ENCODE measurements at regions not wholly inside any gene's neighbourhood (a gene's known extent, or its start where the extent isn't known, plus 50 kb on each side); places are given as distances from the start of the nearest gene placed in this dataset.

DNA sequence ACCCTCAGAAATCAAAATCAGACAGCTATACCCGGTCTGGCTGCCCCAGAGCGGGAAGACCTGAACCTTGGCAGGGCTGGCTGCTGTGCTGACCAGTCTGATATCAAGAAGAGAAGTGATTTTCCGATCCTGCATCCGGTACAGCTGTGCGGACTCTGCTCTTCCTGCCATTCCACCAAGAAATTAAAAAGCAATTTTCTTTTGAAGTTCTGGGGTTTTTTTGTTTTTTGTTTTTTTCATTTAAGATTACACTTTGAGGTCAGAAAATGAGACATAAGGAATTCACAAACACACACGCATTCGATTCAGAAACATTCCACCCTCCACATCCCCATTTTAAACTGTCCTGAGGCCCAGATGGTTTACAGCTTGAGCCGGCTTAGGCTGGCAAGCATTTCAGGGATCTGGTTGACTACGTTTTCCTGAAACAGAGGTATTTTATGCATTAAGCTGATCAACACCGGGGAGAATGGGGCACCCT lies 156.5 kb downstream of the COL6A3 start:
- Histone ChIP-seq H3K4me3 (no peak overlapping the region), H3K27ac (peak overlapping the region; percentile 80), H3K36me3 (no peaks in the 10 kb centered on the region), H3K4me1 (peaks cover 35% of the 10 kb centered on the region), H3K27me3 (no peaks in the 10 kb centered on the region), H3K9me3 (no peaks in the 10 kb centered on the region)
- TF ChIP-seq EP300 (IDR thresholded peaks at IDR 0.05), result no peak
- no peak for DNase-seq (ENCODE audit: low spot score in 2 of 2)
- 49% methylated on average over 10 of the region's 10 CpGs for WGBS

DNA sequence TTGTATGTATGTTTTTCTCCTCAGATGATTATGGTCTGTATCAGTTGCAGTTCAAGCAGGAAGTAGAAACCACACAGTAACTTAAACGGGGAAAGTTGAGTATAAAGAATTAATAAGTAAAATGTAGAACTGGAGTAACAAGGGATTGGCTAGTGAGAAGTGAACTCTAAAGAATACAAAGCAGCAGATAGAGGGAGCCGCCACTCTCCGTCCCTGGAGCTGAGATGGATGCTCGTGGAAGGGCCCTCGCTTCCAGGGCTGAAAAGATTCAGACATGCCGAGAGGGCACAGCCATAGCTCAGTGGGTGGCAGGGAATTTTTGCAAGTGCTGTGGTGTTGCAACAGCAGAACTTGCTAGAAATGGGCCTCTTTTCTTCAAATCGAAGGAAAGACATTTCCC lies 155.8 kb downstream of the COL6A3 start:
- peaks cover 35% of the 10 kb centered on the region for H3K4me1 ChIP-seq
- no peak overlapping the region for H3K4me3 ChIP-seq
- H3K9me3 ChIP-seq, result no peaks in the 10 kb centered on the region
- peak in 1 of 2 donors; percentile 62 for DNase-seq (ENCODE audit: low spot score in 2 of 2)
- TF ChIP-seq POLR2AphosphoS5 (IDR thresholded peaks at IDR 0.05) (no peak), POLR2A (IDR thresholded peaks at IDR 0.05) (no peak), EP300 (IDR thresholded peaks at IDR 0.05) (no peak)
- TF ChIP-seq, protein P1, sequence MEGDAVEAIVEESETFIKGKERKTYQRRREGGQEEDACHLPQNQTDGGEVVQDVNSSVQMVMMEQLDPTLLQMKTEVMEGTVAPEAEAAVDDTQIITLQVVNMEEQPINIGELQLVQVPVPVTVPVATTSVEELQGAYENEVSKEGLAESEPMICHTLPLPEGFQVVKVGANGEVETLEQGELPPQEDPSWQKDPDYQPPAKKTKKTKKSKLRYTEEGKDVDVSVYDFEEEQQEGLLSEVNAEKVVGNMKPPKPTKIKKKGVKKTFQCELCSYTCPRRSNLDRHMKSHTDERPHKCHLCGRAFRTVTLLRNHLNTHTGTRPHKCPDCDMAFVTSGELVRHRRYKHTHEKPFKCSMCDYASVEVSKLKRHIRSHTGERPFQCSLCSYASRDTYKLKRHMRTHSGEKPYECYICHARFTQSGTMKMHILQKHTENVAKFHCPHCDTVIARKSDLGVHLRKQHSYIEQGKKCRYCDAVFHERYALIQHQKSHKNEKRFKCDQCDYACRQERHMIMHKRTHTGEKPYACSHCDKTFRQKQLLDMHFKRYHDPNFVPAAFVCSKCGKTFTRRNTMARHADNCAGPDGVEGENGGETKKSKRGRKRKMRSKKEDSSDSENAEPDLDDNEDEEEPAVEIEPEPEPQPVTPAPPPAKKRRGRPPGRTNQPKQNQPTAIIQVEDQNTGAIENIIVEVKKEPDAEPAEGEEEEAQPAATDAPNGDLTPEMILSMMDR (IDR thresholded peaks at IDR 0.05), result no peak
- no peaks in the 10 kb centered on the region for H3K27me3 ChIP-seq
- H3K36me3 ChIP-seq, result no peaks in the 10 kb centered on the region
- H3K27ac ChIP-seq, result peak overlapping the region; percentile 80
- WGBS, result 71% methylated on average over 7 of the region's 7 CpGs

DNA sequence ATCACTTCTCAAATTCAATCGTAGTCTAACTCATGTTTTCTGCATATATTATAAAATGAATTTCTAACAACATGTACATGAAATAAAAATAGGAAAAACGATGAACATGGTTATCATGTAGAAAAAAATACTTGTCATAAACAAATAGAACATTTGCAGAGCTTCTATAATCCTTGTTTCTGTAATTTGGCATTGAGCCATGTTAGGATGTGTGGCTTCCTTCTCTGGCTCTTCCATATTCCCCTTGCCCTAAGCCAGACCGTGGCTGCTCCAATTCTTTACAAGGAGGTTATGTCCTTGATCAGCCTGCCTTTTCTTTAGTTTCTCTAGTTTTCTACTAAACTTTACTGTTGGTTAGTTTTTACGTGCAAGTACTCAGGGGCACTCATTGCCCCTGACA lies 155.3 kb downstream of the COL6A3 start:
- 81% methylated on average over 4 of the region's 4 CpGs for WGBS
- TF ChIP-seq POLR2AphosphoS5 (IDR thresholded peaks at IDR 0.05) (no peak), POLR2A (IDR thresholded peaks at IDR 0.05) (no peak), EP300 (IDR thresholded peaks at IDR 0.05) (no peak)
- TF ChIP-seq, protein P1 (IDR thresholded peaks at IDR 0.05), result no peak
- DNase-seq (ENCODE audit: low spot score in 2 of 2), result no peak
- peak overlapping the region; percentile 80 for H3K27ac ChIP-seq
- peaks cover 33% of the 10 kb centered on the region for H3K4me1 ChIP-seq
- no peak overlapping the region for H3K4me3 ChIP-seq
- H3K9me3 ChIP-seq, result no peaks in the 10 kb centered on the region
- no peaks in the 10 kb centered on the region for H3K36me3 ChIP-seq
- no peaks in the 10 kb centered on the region for H3K27me3 ChIP-seq

DNA sequence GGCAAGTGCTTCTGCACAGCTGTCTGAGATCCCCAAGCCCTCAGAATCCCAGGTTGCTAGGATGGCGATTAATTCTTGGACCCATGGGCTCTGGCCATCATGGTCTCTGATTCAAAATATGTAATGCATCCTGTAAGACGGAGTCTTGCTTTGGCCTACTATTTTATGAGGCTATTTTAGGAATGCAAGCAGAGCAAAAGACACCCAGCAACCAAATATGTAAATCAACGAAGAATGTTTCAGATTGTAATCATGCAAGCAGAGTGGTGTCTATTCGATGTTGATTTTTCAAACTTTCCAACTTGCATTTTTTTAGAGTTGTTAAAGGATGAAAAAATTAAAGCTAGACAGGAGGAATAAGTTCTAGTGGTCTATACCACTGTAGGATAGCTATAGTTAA lies 154.8 kb downstream of the COL6A3 start:
- H3K36me3 ChIP-seq, result no peaks in the 10 kb centered on the region
- no peak for TF ChIP-seq POLR2A (IDR thresholded peaks at IDR 0.05)
- no peak for TF ChIP-seq POLR2AphosphoS5 (IDR thresholded peaks at IDR 0.05)
- TF ChIP-seq, protein P1 (IDR thresholded peaks at IDR 0.05), result no peak
- no peak for TF ChIP-seq EP300 (IDR thresholded peaks at IDR 0.05)
- no peak overlapping the region for H3K4me3 ChIP-seq
- H3K9me3 ChIP-seq, result no peaks in the 10 kb centered on the region
- WGBS, result 70% methylated on average over 4 of the region's 4 CpGs
- DNase-seq (ENCODE audit: low spot score in 2 of 2), result no peak
- peaks cover 27% of the 10 kb centered on the region for H3K4me1 ChIP-seq
- no peak overlapping the region for H3K27ac ChIP-seq
- H3K27me3 ChIP-seq, result no peaks in the 10 kb centered on the region

DNA sequence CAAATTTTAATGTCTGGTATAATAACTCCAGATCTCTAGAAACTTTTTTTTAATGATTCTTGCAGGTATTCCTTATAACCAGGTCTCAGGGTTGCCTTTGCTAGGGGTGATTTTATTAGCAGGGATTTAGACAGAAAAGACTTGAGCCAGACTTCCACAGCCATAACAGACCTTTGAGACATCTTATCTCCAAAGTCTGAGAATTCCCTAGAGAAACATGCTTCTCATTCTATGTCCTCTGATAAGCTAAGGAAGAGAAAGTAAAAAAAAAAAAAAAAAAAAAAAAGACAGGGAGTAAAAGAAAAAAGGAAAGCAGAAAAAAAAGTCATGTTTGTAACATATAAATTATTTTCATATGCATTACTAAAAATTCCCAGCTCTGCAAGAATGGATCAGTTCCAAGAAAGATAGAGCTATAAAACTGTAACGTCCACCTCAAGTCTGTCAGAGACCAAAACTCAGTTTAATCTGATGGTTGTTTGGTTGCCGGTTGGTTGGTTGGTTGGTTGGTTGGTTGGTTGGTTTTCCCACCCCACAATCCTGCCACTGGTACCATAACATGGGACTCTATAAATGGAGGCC lies 153.8 kb downstream of the COL6A3 start:
- WGBS, result 51% methylated on average over 2 of the region's 2 CpGs
- TF ChIP-seq EP300 (IDR thresholded peaks at IDR 0.05), result no peak
- TF ChIP-seq, protein P1 (IDR thresholded peaks at IDR 0.05), result no peak
- no peak for TF ChIP-seq POLR2AphosphoS5 (IDR thresholded peaks at IDR 0.05)
- no peak for DNase-seq (ENCODE audit: low spot score in 2 of 2)

DNA sequence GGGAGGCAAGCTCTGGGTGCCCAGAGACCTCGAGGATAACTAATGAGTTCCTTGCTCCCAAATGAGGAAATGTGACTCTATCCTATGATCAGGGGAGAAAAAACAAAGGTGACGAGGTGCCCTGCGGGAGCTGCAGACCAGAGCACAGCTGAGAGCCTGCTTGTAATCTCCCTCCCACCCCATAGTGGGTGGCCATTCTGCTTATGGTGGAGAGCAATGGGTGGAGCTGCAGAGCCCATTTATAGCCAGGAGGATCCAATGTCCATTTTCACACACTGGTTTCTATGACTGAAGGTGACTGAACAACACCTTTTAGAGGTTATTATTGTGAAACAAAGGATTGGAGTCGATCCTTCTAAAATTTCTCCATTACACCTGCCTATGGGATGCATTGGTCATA lies 153.3 kb downstream of the COL6A3 start:
- 94% methylated on average over 4 of the region's 4 CpGs for WGBS
- H3K36me3 ChIP-seq, result no peaks in the 10 kb centered on the region
- H3K27me3 ChIP-seq, result no peaks in the 10 kb centered on the region
- H3K4me1 ChIP-seq, result peaks cover 26% of the 10 kb centered on the region
- H3K4me3 ChIP-seq, result no peak overlapping the region
- DNase-seq (ENCODE audit: low spot score in 2 of 2), result no peak
- no peaks in the 10 kb centered on the region for H3K9me3 ChIP-seq
- no peak overlapping the region for H3K27ac ChIP-seq
- no peak for TF ChIP-seq POLR2AphosphoS5 (IDR thresholded peaks at IDR 0.05)
- no peak for TF ChIP-seq EP300 (IDR thresholded peaks at IDR 0.05)
- TF ChIP-seq, protein P1 (IDR thresholded peaks at IDR 0.05), result no peak
- TF ChIP-seq POLR2A (IDR thresholded peaks at IDR 0.05), result no peak

More for the DNA sequence above, 153.8 kb downstream of the COL6A3 start:
- Histone ChIP-seq H3K9me3 (no peaks in the 10 kb centered on the region), H3K4me1 (peaks cover 26% of the 10 kb centered on the region), H3K36me3 (no peaks in the 10 kb centered on the region), H3K4me3 (no peak overlapping the region), H3K27ac (no peak overlapping the region), H3K27me3 (no peaks in the 10 kb centered on the region)

All from suprapubic skin (tissue), 4 donors.